ENCODE measurements at regions not wholly inside any gene's neighbourhood (a gene's known extent, or its start where the extent isn't known, plus 50 kb on each side); places are given as distances from the start of the nearest gene placed in this dataset.

GRCh38 chr10:101297901-101298486 lies 56.0 kb upstream of the BTRC start:
- peak; percentile 26 to 43 for DNase-seq (ENCODE audit: low read depth in 2 of 2)

GRCh38 chr10:101299211-101299610 lies 54.8 kb upstream of the BTRC start:
- DNase-seq (ENCODE audit: low read depth in 2 of 2), result no peak

DNA sequence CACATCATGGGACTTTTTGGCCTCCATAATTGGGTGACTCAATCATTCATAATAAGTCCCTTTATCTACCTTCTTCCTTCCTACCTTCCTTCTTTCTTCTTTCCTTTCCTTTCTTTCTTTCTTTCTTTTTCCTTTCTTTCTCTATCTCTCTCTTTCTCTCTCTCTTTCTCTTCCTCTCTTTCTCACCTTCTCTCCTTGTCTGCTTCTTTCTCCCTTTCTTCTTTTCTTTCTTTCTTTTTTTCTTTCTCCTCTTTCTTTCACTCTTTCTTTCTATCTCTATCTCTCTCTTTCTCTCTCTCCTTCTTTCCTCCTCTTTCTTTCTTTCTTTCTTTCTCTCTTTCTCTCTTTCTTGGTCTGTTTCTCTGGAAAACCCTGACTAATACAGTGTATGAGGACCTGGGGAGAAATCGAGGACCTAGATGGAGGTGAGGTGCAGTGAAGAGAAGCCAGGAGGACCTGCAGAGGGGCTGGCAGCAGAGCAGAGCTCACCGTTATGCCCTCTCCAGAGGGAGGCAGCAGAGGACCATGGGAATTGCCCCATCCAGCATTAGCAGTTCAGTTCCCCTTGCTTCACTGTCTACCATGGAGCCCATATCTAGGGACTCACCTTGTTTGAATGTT lies 52.7 kb upstream of the BTRC start:
- DNase-seq (ENCODE audit: low read depth in 2 of 2), result no peak

GRCh38 chr10:101303087-101303703 lies 50.8 kb upstream of the BTRC start:
- DNase-seq (ENCODE audit: low read depth in 2 of 2), result no peak
